SK-N-SH (cell line): ENCODE measurements at regions not wholly inside any gene's neighbourhood (a gene's known extent, or its start where the extent isn't known, plus 50 kb on each side); places are given as distances from the start of the nearest gene placed in this dataset.
A peak's percentile ranks its signal among the peaks of the same experiment; 100 is the strongest.

Experiments used
- CTCF ChIA-PET: fragments of 300-600, 350-600 bp; formaldehyde crosslinking; extraction: SDS; loops from one replicate; lab custom pipeline; 2021; lab: Yijun Ruan, JAX
- POLR2A ChIA-PET: fragments of 350-600 bp; sonication (Branson Sonifier 250); formaldehyde crosslinking; extraction: SDS; loops from one replicate; lab custom pipeline; 2020; ENCODE audit warnings: antibody characterized with exemption, inconsistent platforms; lab: Yijun Ruan, JAX
- DNase-seq: peaks from one replicate; pipeline ENCODE4 v3.0.0; 2012
- H2AFZ ChIP-seq: fragments of 200-600 bp; sonication (generic); 2 replicates; pipeline ENCODE4 v1.8.1; 2016; ENCODE audit warnings: antibody characterized with exemption, mild to moderate bottlenecking, low read depth
- H3F3A ChIP-seq: fragments of 200-600 bp; sonication (generic); replicated peaks from 2 replicates; pipeline ENCODE3; 2016; ENCODE audit warnings: antibody characterized with exemption, mild to moderate bottlenecking; ENCODE audit not compliant: insufficient read depth
- H3K27ac ChIP-seq, 2 experiments: fragments of 200-500 bp in 1 of 2; fragments of 200-600 bp in 1 of 2; sonication (Bioruptor generic) in 1 of 2; sonication (generic), shearing (Covaris generic) in 1 of 2; 2 replicates each; pipeline versions ENCODE4 v1.5.1 to v1.6.1; 2014 to 2016; ENCODE audit warnings: low read depth in 2 of 2, inconsistent platforms in 1 of 2, low read length in 1 of 2, mild to moderate bottlenecking in 1 of 2, mixed read lengths in 1 of 2
- H3K27me3 ChIP-seq: fragments of 200-600 bp; sonication (generic), shearing (Covaris generic); 2 replicates; pipeline ENCODE4 v1.6.1; 2016; ENCODE audit warnings: mixed run types; ENCODE audit not compliant: insufficient read depth
- H3K36me3 ChIP-seq, 2 experiments: fragments of 200-500 bp in 1 of 2; fragments of 200-600 bp in 1 of 2; sonication (Bioruptor generic) in 1 of 2; sonication (generic) in 1 of 2; replicated peaks in 1 of 2; 2 replicates each; pipeline versions ENCODE3 to v1.5.1; 2014 to 2016; ENCODE audit warnings: low read length in 1 of 2, mild to moderate bottlenecking in 1 of 2; ENCODE audit not compliant: insufficient read depth in 2 of 2, control insufficient read depth in 1 of 2
- H3K4me1 ChIP-seq, 2 experiments: fragments of 200-500 bp in 1 of 2; fragments of 200-600 bp in 1 of 2; sonication (Bioruptor generic) in 1 of 2; sonication (generic), shearing (Covaris generic) in 1 of 2; 2 replicates each; pipeline versions ENCODE4 v1.5.1 to v1.6.1; 2014 to 2016; ENCODE audit warnings: low read depth in 1 of 2, low read length in 1 of 2, mixed run types in 1 of 2; ENCODE audit not compliant: insufficient read depth in 2 of 2, control insufficient read depth in 1 of 2
- H3K4me2 ChIP-seq: fragments of 200-600 bp; sonication (generic), shearing (Covaris generic); 2 replicates; pipeline ENCODE4 v1.6.1; 2017; ENCODE audit warnings: mixed run types
- H3K4me3 ChIP-seq, 2 experiments: fragments of 200-500 bp in 1 of 2; fragments of 200-600 bp in 1 of 2; sonication (Bioruptor generic) in 1 of 2; sonication (generic), shearing (Covaris generic) in 1 of 2; 2 replicates each; pipeline versions ENCODE4 v1.5.1 to v1.8.1; 2014 to 2016; ENCODE audit warnings: low read depth in 2 of 2, inconsistent platforms in 1 of 2, low read length in 1 of 2, mild to moderate bottlenecking in 1 of 2, mixed read lengths in 1 of 2, moderate library complexity in 1 of 2
- H3K79me2 ChIP-seq: fragments of 200-600 bp; sonication (generic); 2 replicates; pipeline ENCODE4 v1.8.1; 2017; ENCODE audit warnings: mild to moderate bottlenecking; ENCODE audit not compliant: insufficient read depth
- H3K9ac ChIP-seq: fragments of 200-600 bp; sonication (generic); 2 replicates; pipeline ENCODE4 v1.6.1; 2017; ENCODE audit warnings: mixed run types
- H3K9me2 ChIP-seq: fragments of 200-600 bp; sonication (generic); 2 replicates; pipeline ENCODE4 v1.6.1; 2017; ENCODE audit warnings: mixed run types
- H3K9me3 ChIP-seq: fragments of 200-600 bp; sonication (generic); 2 replicates; pipeline ENCODE4 v1.6.1; 2017; ENCODE audit warnings: mixed run types, mild to moderate bottlenecking, moderate library complexity
- H4K20me1 ChIP-seq: fragments of 200-600 bp; sonication (generic); 2 replicates; pipeline ENCODE4 v1.6.1; 2017; ENCODE audit warnings: mild to moderate bottlenecking, mixed run types; ENCODE audit not compliant: insufficient read depth
- ELF1 ChIP-seq: IDR thresholded peaks from 2 replicates; pipeline ENCODE4 v1.4.0; 2012
- FOSL2 ChIP-seq: IDR thresholded peaks from 2 replicates; pipeline ENCODE4 v1.4.0; 2012; ENCODE audit warnings: low read depth, mild to moderate bottlenecking, moderate library complexity, borderline replicate concordance
- FOXJ3 ChIP-seq: sonication (generic); formaldehyde crosslinking; IDR thresholded peaks from 2 replicates; pipeline ENCODE4 v1.5.1; 2020; ENCODE audit warnings: mild to moderate bottlenecking, missing genetic modification reagents
- FOXM1 ChIP-seq: IDR thresholded peaks from 2 replicates; pipeline ENCODE4 v1.4.0; 2012; ENCODE audit warnings: low read depth, mild to moderate bottlenecking
- GATA2 ChIP-seq: sonication (generic); formaldehyde crosslinking; IDR thresholded peaks from 2 replicates; pipeline ENCODE4 v1.5.0; 2020; ENCODE audit warnings: mild to moderate bottlenecking, missing genetic modification reagents
- IRF3 ChIP-seq: fragments of 150-350 bp; IDR thresholded peaks from 2 replicates; pipeline ENCODE4 v1.6.1; 2016; ENCODE audit warnings: mild to moderate bottlenecking, low read depth, low read length
- MAX ChIP-seq: IDR thresholded peaks from 2 replicates; pipeline ENCODE4 v1.4.0; 2012; ENCODE audit warnings: low read depth
- MEF2A ChIP-seq: IDR thresholded peaks from 2 replicates; pipeline ENCODE4 v1.4.0; 2012; ENCODE audit warnings: low read depth, borderline replicate concordance
- MXI1 ChIP-seq: IDR thresholded peaks from 2 replicates; pipeline ENCODE4 v1.6.1; 2012; ENCODE audit warnings: mild to moderate bottlenecking, low read depth, low read length, improper control_type of control experiment
- NFIC ChIP-seq: IDR thresholded peaks from 2 replicates; pipeline ENCODE4 v1.4.0; 2012; ENCODE audit warnings: borderline replicate concordance
- PBX3 ChIP-seq: IDR thresholded peaks from 2 replicates; pipeline ENCODE4; 2012
- POLR2AphosphoS5 ChIP-seq: IDR thresholded peaks from 2 replicates; pipeline ENCODE4 v1.6.1; 2012; ENCODE audit warnings: low read depth, low read length
- REST ChIP-seq: IDR thresholded peaks from 2 replicates; pipeline ENCODE4 v1.6.1; 2012; ENCODE audit warnings: mild to moderate bottlenecking, low read depth, low read length, moderate library complexity
- RFX5 ChIP-seq: IDR thresholded peaks from 2 replicates; pipeline ENCODE4 v1.6.1; 2012; ENCODE audit warnings: mild to moderate bottlenecking, improper control_type of control experiment, low read length
- RXRA ChIP-seq: IDR thresholded peaks from 2 replicates; pipeline ENCODE4 v1.4.0; 2012; ENCODE audit warnings: low read depth, mild to moderate bottlenecking, borderline replicate concordance
- TEAD4 ChIP-seq: IDR thresholded peaks from 2 replicates; pipeline ENCODE4 v1.4.0; 2012; ENCODE audit warnings: mild to moderate bottlenecking, borderline replicate concordance; ENCODE audit not compliant: insufficient read depth
- USF1 ChIP-seq: IDR thresholded peaks from 2 replicates; pipeline ENCODE4 v1.4.0; 2012; ENCODE audit warnings: low read depth, borderline replicate concordance
- YY1 ChIP-seq: IDR thresholded peaks from 2 replicates; pipeline ENCODE4 v1.4.0; 2012; ENCODE audit warnings: low read depth, mild to moderate bottlenecking
- WGBS: methylation state at CpG from one replicate; pipeline ENCODE4 v1.1.6; 2017; ENCODE audit warnings: low lambda C conversion rate; 5-methylcytosine and 5-hydroxymethylcytosine counted together

- TF ChIP-seq MXI1 (no peak), RFX5 (no peak), FOSL2 (no peak), GATA2 (CRISPR knock-in tag) (no peak), RXRA (no peak), NFIC (no peak), MAX (no peak), ELF1 (no peak), POLR2AphosphoS5 (no peak), IRF3 (no peak), YY1 (no peak), PBX3 (no peak)
- no peak overlapping the region for H2AFZ ChIP-seq
- no peaks in the 10 kb centered on the region for H3K27me3 ChIP-seq
- no peaks in the 10 kb centered on the region for H3K4me1 ChIP-seq
- no peaks in the 10 kb centered on the region for H4K20me1 ChIP-seq
- WGBS = 75% methylated on average over 5 of the region's 5 CpGs
- no peaks in the 10 kb centered on the region for H3K9me2 ChIP-seq
- H3F3A ChIP-seq = no peaks in the 10 kb centered on the region
- no peak overlapping the region for H3K9ac ChIP-seq
- ChIA-PET CTCF (interaction anchor here (1.0 to 1.3 kb wide), 2 partner anchors 18 to 387 kb away, joined by 3 read pairs; no protein-coding TSS in a partner anchor), POLR2A (no interaction called here)
- no peaks in the 10 kb centered on the region for H3K9me3 ChIP-seq
- no peak for DNase-seq
- H3K79me2 ChIP-seq = no peaks in the 10 kb centered on the region
- H3K27ac ChIP-seq = no peak overlapping the region
- H3K4me2 ChIP-seq = no peak overlapping the region
- no peaks in the 10 kb centered on the region for H3K36me3 ChIP-seq
- no peak overlapping the region for H3K4me3 ChIP-seq
Measured at GRCh38 chr10:107427016-107427415, 262.5 kb upstream of the SORCS1 start.

- CTCF ChIA-PET = interaction anchor here (1.0 kb wide), 1 partner anchor 17 kb away, joined by 3 read pairs; no protein-coding TSS in a partner anchor
- TF ChIP-seq FOXJ3 (CRISPR knock-in tag) = no peak
- no peak for TF ChIP-seq USF1
- TF ChIP-seq TEAD4 = no peak
- TF ChIP-seq MAX = no peak
- TF ChIP-seq PBX3 = no peak
- no peak for TF ChIP-seq RXRA
- TF ChIP-seq MEF2A = no peak
- no peak for TF ChIP-seq FOSL2
- TF ChIP-seq FOXM1 = no peak
- TF ChIP-seq REST = no peak
Measured at GRCh38 chr10:107425931-107426553, 261.5 kb upstream of the SORCS1 start.

More at GRCh38 chr10:107425931-107426553, 261.5 kb upstream of the SORCS1 start:
- H3K4me3 ChIP-seq = no peak overlapping the region
- H3K27ac ChIP-seq = no peak overlapping the region
- no peaks in the 10 kb centered on the region for H4K20me1 ChIP-seq
- H3F3A ChIP-seq = no peaks in the 10 kb centered on the region
- H3K27me3 ChIP-seq = no peaks in the 10 kb centered on the region
- 57% methylated on average over 9 of the region's 9 CpGs for WGBS
- peak overlapping the region; percentile 13; the same call in 1 of the 2 replicates for H3K4me2 ChIP-seq
- H3K9ac ChIP-seq = no peak overlapping the region
- POLR2A ChIA-PET = no interaction called here
- no peaks in the 10 kb centered on the region for H3K79me2 ChIP-seq
- H3K4me1 ChIP-seq = no peaks in the 10 kb centered on the region
- no peaks in the 10 kb centered on the region for H3K36me3 ChIP-seq
- DNase-seq = no peak
- H3K9me3 ChIP-seq = no peaks in the 10 kb centered on the region
- no peak overlapping the region for H2AFZ ChIP-seq
- H3K9me2 ChIP-seq = no peaks in the 10 kb centered on the region
